Stimulated activated memory B cell treated with anti-CD40 and anti-IgM and Interleukin-4, amounts not matched to agents 10 μg/mL and 1 μg/mL and 100 μg/mL, for 72 hours (primary cell): ENCODE measurements at regions not wholly inside any gene's neighbourhood (a gene's known extent, or its start where the extent isn't known, plus 50 kb on each side); places are given as distances from the start of the nearest gene placed in this dataset.

Experiments used
- ATAC-seq: fragments of 150-1000 bp; cut with Tn5 transposase; 2 replicates; pipeline ENCODE4 v1.10.0; 2021
- H3K27ac Mint-ChIP-seq: one replicate; pipeline ENCODE4 v1.8.0; 2022; ENCODE audit warnings: mild to moderate bottlenecking, mixed read lengths
- H3K27me3 Mint-ChIP-seq: one replicate; pipeline ENCODE4 v1.8.0; 2022; ENCODE audit warnings: mixed read lengths
- H3K36me3 Mint-ChIP-seq: one replicate; pipeline ENCODE4 v1.8.0; 2022; ENCODE audit warnings: mixed read lengths
- H3K4me1 Mint-ChIP-seq: one replicate; pipeline ENCODE4 v1.8.0; 2022; ENCODE audit warnings: mixed read lengths
- H3K4me3 Mint-ChIP-seq: one replicate; pipeline ENCODE4 v1.8.0; 2022; ENCODE audit warnings: mild to moderate bottlenecking, moderate library complexity, mixed read lengths
- H3K9me3 Mint-ChIP-seq: one replicate; pipeline ENCODE4 v1.8.0; 2022; ENCODE audit warnings: mixed read lengths

DNA sequence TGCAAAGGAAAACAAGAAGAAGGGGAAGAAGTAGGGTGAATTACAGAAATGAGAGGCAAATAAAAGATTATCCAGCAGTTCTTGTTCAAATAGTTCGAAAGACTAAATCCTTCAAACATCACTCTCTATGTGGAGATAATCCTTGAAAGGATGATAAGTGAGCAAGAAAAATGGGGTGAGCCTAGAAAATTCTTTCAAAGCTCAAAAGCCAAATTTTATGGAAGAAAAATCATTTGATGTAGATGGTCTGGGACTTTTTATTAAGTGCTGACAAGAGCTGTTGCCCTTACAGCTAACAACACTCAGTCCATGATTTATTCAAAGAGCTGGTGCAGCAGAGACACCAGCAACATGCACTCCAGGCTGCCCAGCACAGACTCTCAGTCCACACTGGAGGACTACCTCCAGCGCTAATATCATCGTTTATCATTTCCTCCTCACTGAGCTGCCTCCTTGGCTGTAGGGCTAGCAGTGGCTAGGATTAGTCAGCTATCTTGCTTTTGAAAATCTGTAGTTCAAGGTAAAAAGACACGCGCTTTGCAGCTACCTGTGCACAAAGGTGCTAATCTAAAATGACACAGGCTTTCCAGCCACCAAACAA, 264.8 kb upstream of the KIF2A start:
- peaks cover 1% of the 10 kb centered on the region for H3K9me3 Mint-ChIP-seq
- peaks cover 27% of the 10 kb centered on the region for H3K27me3 Mint-ChIP-seq
- no peaks in the 10 kb centered on the region for H3K36me3 Mint-ChIP-seq
- H3K4me3 Mint-ChIP-seq, result no peak overlapping the region
- ATAC-seq, result no peak
- H3K27ac Mint-ChIP-seq, result no peak overlapping the region
- no peaks in the 10 kb centered on the region for H3K4me1 Mint-ChIP-seq

DNA sequence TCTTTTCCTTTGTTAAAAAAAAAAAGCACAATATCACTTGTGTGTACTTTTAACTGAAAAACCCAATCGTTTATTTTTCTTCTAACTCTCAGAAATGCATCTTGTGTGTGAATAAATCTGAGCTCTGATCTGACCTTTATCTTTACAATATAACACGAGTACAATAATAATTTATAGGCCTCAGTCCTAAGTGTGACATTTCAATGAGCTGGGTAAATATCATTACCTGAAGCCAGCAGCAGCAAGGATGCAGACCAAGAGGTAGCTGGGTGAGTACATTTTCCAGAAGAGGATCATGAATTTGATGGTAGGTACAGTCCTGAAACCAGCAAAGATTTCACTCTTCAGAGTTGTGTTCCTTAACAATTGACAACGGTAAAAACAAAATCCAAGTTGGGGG, 264.0 kb upstream of the KIF2A start:
- ATAC-seq, result no peak
- Mint-ChIP-seq H3K4me3 (no peak overlapping the region), H3K36me3 (no peaks in the 10 kb centered on the region), H3K27ac (no peak overlapping the region), H3K27me3 (peaks cover 23% of the 10 kb centered on the region), H3K9me3 (no peaks in the 10 kb centered on the region), H3K4me1 (no peaks in the 10 kb centered on the region)

DNA sequence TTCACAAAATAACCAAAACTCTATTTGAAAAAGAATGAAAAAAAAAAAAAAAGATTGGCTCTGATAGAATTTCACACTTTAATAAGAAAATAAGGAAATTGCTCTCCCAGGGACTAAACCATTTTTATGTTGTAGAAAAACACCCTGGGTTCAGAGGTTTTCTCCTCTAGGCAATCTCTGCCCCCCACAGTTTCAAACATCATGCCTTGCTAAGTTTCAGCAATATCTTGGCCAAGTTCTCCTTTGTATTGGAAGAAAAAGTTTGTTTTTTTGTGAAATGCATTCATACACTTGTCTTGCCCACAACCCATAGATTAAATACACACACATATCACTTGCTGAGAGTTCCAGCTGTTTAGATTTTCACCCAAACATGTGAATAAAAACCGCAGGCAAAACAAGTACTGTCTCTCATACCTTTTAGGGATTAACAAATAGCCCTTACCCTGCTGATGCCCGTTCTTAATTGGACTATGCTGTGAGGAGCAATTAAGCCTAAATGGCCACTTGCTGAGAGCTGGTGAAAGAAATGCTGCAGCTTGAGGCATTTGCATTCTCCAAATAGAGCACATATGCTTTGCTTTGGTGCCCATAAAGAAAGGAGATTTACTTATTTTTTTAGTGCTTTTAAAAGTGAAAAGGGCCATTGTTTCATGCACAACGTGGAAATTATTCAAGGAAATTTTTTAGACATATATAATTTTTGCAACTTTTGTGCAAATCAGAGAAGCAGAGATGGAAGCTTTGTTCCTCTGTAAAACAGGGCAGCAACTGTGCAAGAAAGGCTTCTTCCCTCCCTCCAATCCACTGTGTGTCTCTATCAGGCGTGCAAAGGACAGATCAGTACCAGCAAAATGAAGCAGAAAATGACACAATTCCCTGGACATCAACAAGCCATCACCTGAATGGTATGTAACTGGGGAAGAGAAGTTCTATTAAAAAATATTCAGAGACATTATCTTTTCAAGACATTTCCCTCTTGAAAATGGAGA, 262.4 kb upstream of the KIF2A start:
- peaks cover 23% of the 10 kb centered on the region for H3K27me3 Mint-ChIP-seq
- peaks cover 6% of the 10 kb centered on the region for H3K9me3 Mint-ChIP-seq
- H3K36me3 Mint-ChIP-seq, result no peaks in the 10 kb centered on the region
- no peak for ATAC-seq
- no peaks in the 10 kb centered on the region for H3K4me1 Mint-ChIP-seq
- no peak overlapping the region for H3K4me3 Mint-ChIP-seq
- H3K27ac Mint-ChIP-seq, result no peak overlapping the region

DNA sequence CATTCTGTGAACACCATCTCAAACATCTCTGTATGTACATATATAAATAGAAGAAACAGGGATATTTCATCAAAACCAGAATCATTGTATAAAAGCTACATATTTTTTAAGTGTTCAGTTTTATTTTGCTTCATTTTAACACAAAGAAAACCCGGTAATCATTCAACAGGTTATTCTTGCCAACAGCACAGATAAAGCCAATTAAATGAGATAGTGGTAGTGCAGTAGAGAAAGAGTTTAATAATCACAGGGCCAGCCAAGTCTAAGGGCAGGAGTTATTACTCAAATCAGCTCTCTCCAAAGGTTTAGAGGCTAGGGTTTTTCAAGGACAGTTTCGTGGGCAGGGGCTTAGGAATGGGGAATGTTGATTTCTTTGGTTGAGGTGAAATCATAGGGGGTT, 261.0 kb upstream of the KIF2A start:
- no peaks in the 10 kb centered on the region for H3K36me3 Mint-ChIP-seq
- ATAC-seq, result no peak
- no peaks in the 10 kb centered on the region for H3K4me1 Mint-ChIP-seq
- peaks cover 14% of the 10 kb centered on the region for H3K27me3 Mint-ChIP-seq
- H3K9me3 Mint-ChIP-seq, result peaks cover 6% of the 10 kb centered on the region
- H3K4me3 Mint-ChIP-seq, result no peak overlapping the region
- no peak overlapping the region for H3K27ac Mint-ChIP-seq

DNA sequence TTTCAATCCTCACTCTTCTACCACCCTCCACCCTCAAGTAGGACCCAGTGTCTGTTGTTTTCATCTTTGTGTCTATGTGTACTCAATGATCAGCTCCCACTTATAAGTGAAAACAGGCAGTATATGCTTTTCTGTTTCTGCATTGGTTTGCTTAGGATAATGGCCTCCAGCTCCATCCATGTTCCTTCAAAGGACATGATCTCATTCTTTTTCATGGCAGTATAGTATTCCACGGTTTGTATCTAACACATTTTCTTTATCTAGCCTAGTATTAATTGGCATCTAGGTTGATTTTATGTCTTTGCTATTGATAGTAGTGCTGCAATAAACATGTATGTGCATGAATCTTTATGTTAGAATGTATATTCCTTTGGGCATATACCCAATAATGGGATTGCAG, 259.8 kb upstream of the KIF2A start:
- Mint-ChIP-seq H3K4me3 (no peak overlapping the region), H3K36me3 (no peaks in the 10 kb centered on the region), H3K9me3 (peaks cover 6% of the 10 kb centered on the region), H3K4me1 (no peaks in the 10 kb centered on the region), H3K27me3 (peaks cover 2% of the 10 kb centered on the region), H3K27ac (no peak overlapping the region)
- ATAC-seq, result no peak

DNA sequence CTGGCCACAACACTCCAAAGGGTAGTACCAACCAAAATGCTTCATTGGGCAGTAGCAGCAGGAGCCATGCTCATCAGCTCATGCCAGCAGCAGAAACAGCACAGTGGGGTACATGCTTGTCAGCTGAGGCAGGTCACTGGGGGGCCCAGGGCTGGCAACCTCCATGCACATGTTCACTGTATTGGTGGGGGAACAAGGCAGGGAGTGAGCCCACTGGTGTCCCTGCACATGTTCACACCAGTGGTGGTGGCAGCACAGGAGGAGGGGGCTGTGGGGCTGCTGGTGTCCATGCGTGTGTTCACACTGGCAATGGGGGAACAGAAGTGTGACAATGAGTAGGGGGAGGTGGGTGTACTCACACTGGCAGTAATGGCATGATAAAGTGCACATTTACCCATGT, 254.3 kb upstream of the KIF2A start:
- Mint-ChIP-seq H3K4me1 (no peaks in the 10 kb centered on the region), H3K27ac (no peak overlapping the region), H3K9me3 (peaks cover 10% of the 10 kb centered on the region), H3K4me3 (no peak overlapping the region), H3K36me3 (no peaks in the 10 kb centered on the region), H3K27me3 (no peaks in the 10 kb centered on the region)
- ATAC-seq, result no peak

DNA sequence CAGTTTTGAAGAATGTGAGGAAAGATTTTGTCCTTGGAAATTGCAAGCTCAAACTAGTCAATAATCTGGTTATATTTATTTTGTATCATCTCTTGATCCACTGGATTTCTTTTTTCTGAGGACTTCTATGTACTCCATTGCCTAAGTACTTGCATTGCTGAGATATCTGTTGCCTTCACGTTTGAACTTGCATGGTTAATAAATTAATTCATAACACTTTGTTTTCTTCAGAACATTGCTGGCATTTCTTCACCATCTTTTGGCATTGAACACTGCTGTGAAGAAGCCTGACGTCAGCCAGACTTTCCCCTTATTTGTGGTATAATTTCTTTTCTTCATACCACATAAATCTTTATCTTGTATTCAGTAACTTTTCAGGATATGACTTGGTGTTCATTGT, 246.0 kb upstream of the KIF2A start:
- ATAC-seq, result no peak
- H3K9me3 Mint-ChIP-seq, result no peaks in the 10 kb centered on the region
- no peaks in the 10 kb centered on the region for H3K36me3 Mint-ChIP-seq
- no peak overlapping the region for H3K4me3 Mint-ChIP-seq
- no peak overlapping the region for H3K27ac Mint-ChIP-seq
- no peaks in the 10 kb centered on the region for H3K27me3 Mint-ChIP-seq
- no peaks in the 10 kb centered on the region for H3K4me1 Mint-ChIP-seq

DNA sequence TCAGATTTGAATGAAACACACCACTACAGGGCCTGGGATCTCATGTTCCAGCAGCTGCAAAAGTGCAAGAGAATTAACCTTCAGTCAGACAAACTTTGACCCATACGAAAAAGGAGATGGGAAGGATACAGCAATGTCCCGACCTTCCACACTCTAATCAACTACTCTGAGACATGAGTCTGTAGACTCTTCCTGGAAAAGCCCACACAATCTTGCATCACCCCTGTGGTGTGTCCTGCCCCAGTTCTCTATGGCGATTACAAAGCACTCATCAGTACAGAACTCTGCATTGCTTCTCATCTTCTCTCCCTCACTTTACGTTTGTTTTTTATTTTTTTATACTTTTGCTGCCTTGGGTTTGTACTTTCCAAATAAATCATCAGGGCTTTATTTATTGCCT, 241.0 kb upstream of the KIF2A start:
- Mint-ChIP-seq H3K27ac (no peak overlapping the region), H3K27me3 (no peaks in the 10 kb centered on the region), H3K9me3 (no peaks in the 10 kb centered on the region), H3K4me1 (no peaks in the 10 kb centered on the region), H3K36me3 (no peaks in the 10 kb centered on the region), H3K4me3 (no peak overlapping the region)
- ATAC-seq, result no peak

DNA sequence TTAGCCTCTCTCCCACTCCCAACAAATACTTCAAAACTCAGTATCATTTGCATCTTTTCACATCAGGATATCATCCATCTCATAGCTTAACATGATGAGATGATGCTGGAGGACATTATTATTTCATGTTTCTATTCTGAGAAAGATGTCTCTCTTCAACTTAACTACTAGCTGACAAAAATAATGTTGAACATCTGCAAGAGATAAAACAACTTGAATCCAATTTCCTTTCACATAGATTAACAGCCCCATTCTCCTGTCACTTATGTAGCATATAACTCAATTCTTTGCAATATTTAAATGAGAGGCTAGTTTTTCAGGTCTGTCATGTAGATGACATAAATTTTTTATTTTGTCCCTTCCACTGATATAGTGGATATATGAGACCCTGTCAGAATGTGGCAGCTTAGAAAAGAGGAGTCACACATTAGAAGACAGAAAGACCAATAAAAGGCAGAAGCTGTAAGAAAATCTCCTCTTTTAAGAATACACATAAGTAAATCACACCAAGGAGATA, 239.2 kb upstream of the KIF2A start:
- ATAC-seq, result no peak
- Mint-ChIP-seq H3K4me3 (no peak overlapping the region), H3K4me1 (no peaks in the 10 kb centered on the region), H3K36me3 (no peaks in the 10 kb centered on the region), H3K9me3 (no peaks in the 10 kb centered on the region), H3K27ac (no peak overlapping the region), H3K27me3 (no peaks in the 10 kb centered on the region)

DNA sequence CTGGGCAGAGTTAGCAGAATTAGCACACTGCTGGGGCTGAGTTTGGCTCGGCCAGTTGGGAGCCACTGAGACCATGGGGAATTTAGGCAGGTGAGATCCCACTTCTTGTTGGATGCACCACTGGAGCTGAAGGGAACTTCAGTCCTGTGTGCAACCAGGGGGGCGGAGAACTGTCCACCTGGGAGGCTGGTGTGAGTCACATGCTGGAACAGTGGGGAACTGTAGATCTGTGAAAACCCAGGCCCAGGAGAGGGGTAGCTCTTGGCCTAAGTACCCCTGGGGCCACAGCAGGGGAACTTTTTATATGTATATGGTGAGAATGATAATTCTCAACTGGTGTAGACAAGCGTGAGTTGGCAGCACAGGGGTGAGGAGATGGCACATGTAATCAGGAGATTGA, 237.5 kb upstream of the KIF2A start:
- Mint-ChIP-seq H3K36me3 (no peaks in the 10 kb centered on the region), H3K9me3 (no peaks in the 10 kb centered on the region), H3K27me3 (no peaks in the 10 kb centered on the region), H3K4me1 (no peaks in the 10 kb centered on the region), H3K4me3 (no peak overlapping the region), H3K27ac (no peak overlapping the region)
- ATAC-seq, result no peak

DNA sequence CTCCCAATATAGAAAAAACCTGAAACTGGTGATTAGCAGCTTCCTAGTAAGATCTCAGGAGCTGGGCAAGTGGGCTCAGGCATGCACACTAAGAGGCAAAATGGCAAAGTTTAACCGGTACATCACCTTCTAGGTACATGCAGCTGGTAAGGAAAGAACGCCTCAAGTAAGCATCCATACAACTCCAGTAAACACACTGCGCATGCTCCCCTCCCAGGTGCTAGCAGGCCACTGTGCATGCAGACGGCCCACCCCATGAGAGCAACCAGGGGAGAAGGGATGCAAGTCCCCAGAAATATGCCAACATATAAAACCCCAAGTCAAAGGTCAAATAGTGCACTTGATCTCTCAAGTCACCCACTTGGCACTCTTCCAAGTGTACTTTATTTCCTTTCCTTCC, 228.6 kb upstream of the KIF2A start:
- Mint-ChIP-seq H3K27me3 (no peaks in the 10 kb centered on the region), H3K4me3 (no peak overlapping the region), H3K9me3 (no peaks in the 10 kb centered on the region), H3K27ac (no peak overlapping the region), H3K4me1 (no peaks in the 10 kb centered on the region), H3K36me3 (no peaks in the 10 kb centered on the region)
- ATAC-seq, result no peak

DNA sequence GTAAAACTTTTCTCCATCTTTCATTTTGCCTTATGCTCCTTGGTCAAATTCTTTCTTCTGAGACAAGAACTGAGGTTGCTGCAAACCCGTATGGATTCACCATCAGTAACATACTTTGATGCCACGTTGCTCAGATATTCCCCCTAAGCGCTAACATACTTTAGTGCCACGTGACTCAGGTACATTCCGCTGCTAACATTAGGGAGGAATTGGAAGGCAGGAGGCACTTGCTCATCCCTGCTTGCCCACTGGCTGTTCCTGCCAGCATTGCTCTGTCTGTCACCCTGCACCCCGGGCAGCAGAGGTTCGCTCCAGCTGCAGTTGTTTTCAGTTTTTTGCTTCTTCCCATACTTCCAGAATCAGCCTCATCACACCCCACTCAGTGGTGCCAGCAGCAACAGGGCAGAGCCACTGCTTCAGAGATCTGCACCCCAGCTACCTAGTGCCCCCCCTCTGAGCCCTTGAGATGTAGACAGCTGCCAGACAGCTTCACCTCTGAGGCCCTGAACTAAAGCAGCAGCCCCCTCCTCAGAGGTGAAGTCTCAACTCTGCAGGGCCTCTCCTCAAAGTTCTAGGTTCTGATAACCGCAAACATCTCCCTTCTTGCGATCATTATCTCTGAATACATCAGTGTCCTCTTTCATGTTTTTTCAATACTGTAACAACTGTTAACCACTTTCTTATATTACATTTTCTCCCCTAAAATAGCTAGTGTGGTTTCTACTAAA, 228.0 kb upstream of the KIF2A start:
- Mint-ChIP-seq H3K36me3 (no peaks in the 10 kb centered on the region), H3K4me3 (no peak overlapping the region), H3K9me3 (no peaks in the 10 kb centered on the region), H3K4me1 (no peaks in the 10 kb centered on the region), H3K27me3 (no peaks in the 10 kb centered on the region), H3K27ac (no peak overlapping the region)
- no peak for ATAC-seq

DNA sequence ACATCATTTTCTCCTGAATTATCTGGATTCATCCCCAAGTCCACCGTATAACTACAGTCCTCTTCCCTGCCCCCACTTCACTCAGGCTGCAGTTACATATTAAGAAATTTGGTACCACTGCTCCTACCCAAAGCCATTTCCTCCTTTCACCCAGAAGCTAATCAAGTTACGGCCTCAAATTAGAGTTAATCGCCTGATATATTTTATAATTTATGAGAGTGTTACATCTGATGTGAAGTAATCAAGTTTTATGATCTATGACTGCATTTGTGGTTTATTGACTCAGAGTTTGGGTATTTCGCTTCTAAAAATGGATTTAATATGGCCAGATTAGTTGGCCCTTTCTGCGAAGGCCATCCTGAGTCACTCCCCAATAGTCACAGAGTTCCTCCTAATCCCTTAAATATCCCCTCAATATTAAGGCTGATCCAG, 223.6 kb upstream of the KIF2A start:
- no peaks in the 10 kb centered on the region for H3K36me3 Mint-ChIP-seq
- H3K27me3 Mint-ChIP-seq, result no peaks in the 10 kb centered on the region
- no peak overlapping the region for H3K27ac Mint-ChIP-seq
- no peaks in the 10 kb centered on the region for H3K4me1 Mint-ChIP-seq
- no peak for ATAC-seq
- no peak overlapping the region for H3K4me3 Mint-ChIP-seq
- no peaks in the 10 kb centered on the region for H3K9me3 Mint-ChIP-seq

DNA sequence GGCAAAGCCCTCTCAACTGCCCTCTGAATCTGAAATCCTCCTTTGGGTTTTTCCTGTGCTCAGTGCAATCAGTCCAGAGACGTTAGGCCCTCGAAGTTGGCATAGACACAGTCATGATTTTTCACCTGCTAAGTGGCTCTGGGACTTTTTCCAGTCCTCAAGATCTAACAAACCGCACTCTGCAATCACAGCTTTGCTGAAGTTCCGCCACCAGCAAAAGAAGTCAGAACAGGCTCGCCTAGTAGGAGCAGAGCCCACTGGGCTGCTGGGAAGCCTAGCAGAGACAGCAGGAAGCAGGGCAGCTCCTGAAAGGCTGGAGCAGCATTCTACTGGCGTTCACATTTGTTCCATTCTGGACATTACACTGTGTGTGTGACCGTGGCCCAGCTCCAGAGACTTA, 222.8 kb upstream of the KIF2A start:
- no peaks in the 10 kb centered on the region for H3K9me3 Mint-ChIP-seq
- ATAC-seq, result no peak
- no peaks in the 10 kb centered on the region for H3K4me1 Mint-ChIP-seq
- no peak overlapping the region for H3K4me3 Mint-ChIP-seq
- H3K36me3 Mint-ChIP-seq, result no peaks in the 10 kb centered on the region
- H3K27ac Mint-ChIP-seq, result no peak overlapping the region
- no peaks in the 10 kb centered on the region for H3K27me3 Mint-ChIP-seq

DNA sequence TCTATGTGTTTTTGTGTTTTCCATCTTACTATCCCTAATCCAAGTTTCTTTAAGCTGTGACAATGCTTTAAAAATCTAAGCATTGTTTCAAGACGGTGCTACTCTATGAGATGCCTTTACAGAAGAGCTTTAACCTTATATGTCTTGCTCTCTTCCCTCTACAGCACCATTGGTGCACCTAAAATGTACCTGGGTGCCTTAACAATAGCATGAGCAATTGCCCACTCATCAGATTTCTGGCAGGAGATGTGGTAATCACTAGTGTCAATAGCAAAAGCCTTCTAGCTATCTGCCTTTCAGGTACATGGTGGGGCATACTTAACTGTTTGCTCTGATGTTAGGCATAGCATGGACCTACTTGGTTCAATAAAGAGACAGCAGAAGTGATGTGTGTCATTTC, 222.3 kb upstream of the KIF2A start:
- Mint-ChIP-seq H3K4me3 (no peak overlapping the region), H3K9me3 (no peaks in the 10 kb centered on the region), H3K27me3 (no peaks in the 10 kb centered on the region), H3K36me3 (no peaks in the 10 kb centered on the region), H3K27ac (no peak overlapping the region), H3K4me1 (no peaks in the 10 kb centered on the region)
- no peak for ATAC-seq
